GM12892 (cell line): ENCODE measurements at regions not wholly inside any gene's neighbourhood (a gene's known extent, or its start where the extent isn't known, plus 50 kb on each side); places are given as distances from the start of the nearest gene placed in this dataset.

Source experiments
- POLR2A ChIP-seq: IDR thresholded peaks from 2 replicates; pipeline ENCODE4 v1.6.1; 2011; ENCODE audit warnings: low read depth, low read length, control low read depth
- POLR2AphosphoS5 ChIP-seq: IDR thresholded peaks from 2 replicates; pipeline ENCODE4 v1.6.1; 2011; ENCODE audit warnings: low read depth, low read length, control low read depth
- TAF1 ChIP-seq: IDR thresholded peaks from 2 replicates; pipeline ENCODE4 v1.6.1; 2011; ENCODE audit warnings: low read depth, mild to moderate bottlenecking, control low read depth, low read length, borderline replicate concordance

DNA sequence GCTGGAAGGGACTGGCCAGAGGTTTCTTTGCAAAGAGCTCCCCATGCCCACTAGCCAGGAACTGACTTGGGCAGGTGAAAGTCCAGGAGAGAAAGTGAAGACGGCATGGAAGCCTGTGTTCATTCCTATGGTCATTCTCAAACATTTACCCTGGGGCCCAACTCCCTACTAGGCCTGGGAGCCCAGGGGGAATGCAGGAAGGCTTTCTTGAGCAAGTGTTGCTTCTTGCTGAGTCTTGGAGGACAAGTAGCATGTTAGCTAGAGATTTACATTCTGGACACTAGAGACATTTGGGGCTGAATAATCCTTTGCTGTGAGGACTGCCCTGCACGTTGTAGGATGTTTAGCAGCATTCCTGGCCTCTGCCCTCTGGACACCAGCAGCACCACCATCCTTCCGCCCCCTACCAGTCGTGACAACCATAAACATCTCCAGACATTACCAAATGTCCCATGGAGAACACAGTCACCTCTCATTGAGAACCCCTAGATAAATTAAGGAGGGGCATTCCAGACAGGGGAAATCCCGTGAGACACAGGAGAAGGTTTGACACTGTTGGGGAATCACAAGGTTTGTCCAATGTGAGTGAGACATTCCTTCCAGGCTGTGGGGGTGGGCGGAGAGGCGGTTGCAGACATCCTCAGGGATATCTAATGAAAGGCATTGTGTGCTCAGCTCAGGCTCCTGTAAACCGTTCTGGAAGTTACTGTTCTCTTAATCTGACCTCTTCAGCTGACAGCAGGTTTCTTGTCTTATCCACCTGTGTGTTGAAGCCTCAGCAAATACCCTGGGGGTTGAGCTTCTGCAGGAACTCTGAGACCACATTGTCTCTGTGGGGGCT is 236.2 kb downstream of the TLE3 start:
- TF ChIP-seq POLR2AphosphoS5 (no peak), POLR2A (no peak), TAF1 (no peak)
